Stimulated activated naive CD8-positive, alpha-beta T cell treated with anti-CD3 and anti-CD28 coated beads, Interleukin-15, amount 100 ng/mL, for 72 hours (primary cell): ENCODE measurements at regions not wholly inside any gene's neighbourhood (a gene's known extent, or its start where the extent isn't known, plus 50 kb on each side); places are given as distances from the start of the nearest gene placed in this dataset.
"Not testable (repeated sequence)": the region's sequence is repeated elsewhere in the genome, so short reads cannot be mapped to it uniquely, and the experiment has no call there.

Experiments
- ATAC-seq: fragments of 150-1000 bp; cut with Tn5 transposase; 2 replicates; pipeline ENCODE4 v1.10.0; 2021; ENCODE audit warnings: mild to moderate bottlenecking, moderate library complexity
- DNase-seq, 2 donors: peaks; one replicate each; pipeline ENCODE4 v3.0.0; 2021 to 2022
- H3K27ac Mint-ChIP-seq, 2 donors: one replicate each; pipeline ENCODE4 v1.8.0; 2022; ENCODE audit warnings: mild to moderate bottlenecking in 2 of 2, mixed read lengths in 2 of 2, moderate library complexity in 2 of 2
- H3K27me3 Mint-ChIP-seq: one replicate; pipeline ENCODE4 v1.8.0; 2022; ENCODE audit warnings: mixed read lengths
- H3K4me1 Mint-ChIP-seq: one replicate; pipeline ENCODE4 v1.8.0; 2022; ENCODE audit warnings: mild to moderate bottlenecking, mixed read lengths
- H3K4me3 Mint-ChIP-seq, 2 donors: one replicate each; pipeline ENCODE4 v1.8.0; 2022; ENCODE audit warnings: mild to moderate bottlenecking in 2 of 2, mixed read lengths in 2 of 2, moderate library complexity in 1 of 2
- H3K9me3 Mint-ChIP-seq, 2 donors: one replicate each; pipeline ENCODE4 v1.8.0; 2022; ENCODE audit warnings: mixed read lengths in 2 of 2

GRCh38 chr2:181803903-181804799, 87.4 kb upstream of the ITPRID2 start:
- not testable (repeated sequence) for H3K4me1 Mint-ChIP-seq, H3K27ac Mint-ChIP-seq, H3K4me3 Mint-ChIP-seq, DNase-seq, H3K27me3 Mint-ChIP-seq, ATAC-seq
- peaks cover 14 to 15% of the 10 kb centered on the region in 2 donors for H3K9me3 Mint-ChIP-seq

GRCh38 chr2:181805228-181806038, 86.1 kb upstream of the ITPRID2 start:
- no peaks in the 10 kb centered on the region for H3K27me3 Mint-ChIP-seq
- DNase-seq = no peak
- no peak for ATAC-seq

GRCh38 chr2:181806039-181806392, 85.5 kb upstream of the ITPRID2 start:
- Mint-ChIP-seq H3K4me1 (peaks cover 5% of the 10 kb centered on the region), H3K9me3 (peaks cover 14 to 15% of the 10 kb centered on the region in 2 donors)

More at GRCh38 chr2:181805228-181806038, 86.1 kb upstream of the ITPRID2 start:
- no peaks in the 10 kb centered on the region for H3K4me1 Mint-ChIP-seq
- no peak overlapping the region for H3K27ac Mint-ChIP-seq
- no peak overlapping the region for H3K4me3 Mint-ChIP-seq
- peaks cover 14 to 15% of the 10 kb centered on the region in 2 donors for H3K9me3 Mint-ChIP-seq

GRCh38 chr2:181807526-181807925, 84.0 kb upstream of the ITPRID2 start:
- no peak for DNase-seq
- peaks cover 7% of the 10 kb centered on the region for H3K4me1 Mint-ChIP-seq
- no peaks in the 10 kb centered on the region for H3K27me3 Mint-ChIP-seq
- peaks cover 8 to 9% of the 10 kb centered on the region in 2 donors for H3K9me3 Mint-ChIP-seq
- ATAC-seq = no peak
- no peak overlapping the region for H3K27ac Mint-ChIP-seq
- no peak overlapping the region for H3K4me3 Mint-ChIP-seq

More at GRCh38 chr2:181806039-181806392, 85.5 kb upstream of the ITPRID2 start:
- no peak overlapping the region for H3K27ac Mint-ChIP-seq
- H3K27me3 Mint-ChIP-seq = no peaks in the 10 kb centered on the region
- DNase-seq = no peak
- ATAC-seq = no peak
- no peak overlapping the region for H3K4me3 Mint-ChIP-seq

GRCh38 chr2:181810823-181811695, 80.5 kb upstream of the ITPRID2 start:
- H3K27ac Mint-ChIP-seq = no peak overlapping the region
- H3K27me3 Mint-ChIP-seq = no peaks in the 10 kb centered on the region
- peaks cover 7% of the 10 kb centered on the region for H3K4me1 Mint-ChIP-seq
- no peak for DNase-seq
- H3K4me3 Mint-ChIP-seq = no peak overlapping the region
- peaks cover 0 to 7% of the 10 kb centered on the region in 2 donors for H3K9me3 Mint-ChIP-seq
- ATAC-seq = no peak

- peaks cover 7% of the 10 kb centered on the region for H3K4me1 Mint-ChIP-seq
- H3K4me3 Mint-ChIP-seq = no peak overlapping the region
- H3K27ac Mint-ChIP-seq = no peak overlapping the region
- no peak for ATAC-seq
- DNase-seq = no peak
- H3K27me3 Mint-ChIP-seq = no peaks in the 10 kb centered on the region
- H3K9me3 Mint-ChIP-seq = peaks cover 0 to 7% of the 10 kb centered on the region in 2 donors
Measured at GRCh38 chr2:181812106-181812743, 79.3 kb upstream of the ITPRID2 start.

- DNase-seq = no peak
- peaks cover 7% of the 10 kb centered on the region for H3K4me1 Mint-ChIP-seq
- peaks cover 0 to 7% of the 10 kb centered on the region in 2 donors for H3K9me3 Mint-ChIP-seq
- no peaks in the 10 kb centered on the region for H3K27me3 Mint-ChIP-seq
- no peak overlapping the region for H3K4me3 Mint-ChIP-seq
- no peak for ATAC-seq
- H3K27ac Mint-ChIP-seq = no peak overlapping the region
Measured at GRCh38 chr2:181814057-181814491, 77.5 kb upstream of the ITPRID2 start.

- peaks cover 0 to 7% of the 10 kb centered on the region in 2 donors for H3K9me3 Mint-ChIP-seq
- H3K4me3 Mint-ChIP-seq = no peak overlapping the region
- DNase-seq = no peak
- H3K4me1 Mint-ChIP-seq = no peaks in the 10 kb centered on the region
- no peak for ATAC-seq
- no peaks in the 10 kb centered on the region for H3K27me3 Mint-ChIP-seq
- H3K27ac Mint-ChIP-seq = no peak overlapping the region
Measured at GRCh38 chr2:181817509-181817908, 74.0 kb upstream of the ITPRID2 start.

GRCh38 chr2:181818058-181818680, 73.4 kb upstream of the ITPRID2 start:
- ATAC-seq (no peak), DNase-seq (no peak)
- Mint-ChIP-seq H3K27ac (no peak overlapping the region), H3K27me3 (no peaks in the 10 kb centered on the region), H3K4me1 (no peaks in the 10 kb centered on the region), H3K9me3 (peaks cover 0 to 5% of the 10 kb centered on the region in 2 donors), H3K4me3 (no peak overlapping the region)

GRCh38 chr2:181818840-181819239, 72.7 kb upstream of the ITPRID2 start:
- DNase-seq (no peak), ATAC-seq (no peak)
- Mint-ChIP-seq H3K4me1 (no peaks in the 10 kb centered on the region), H3K27ac (no peak overlapping the region), H3K4me3 (no peak overlapping the region), H3K9me3 (no peaks in the 10 kb centered on the region), H3K27me3 (no peaks in the 10 kb centered on the region)

GRCh38 chr2:181821049-181821448, 70.5 kb upstream of the ITPRID2 start:
- H3K27me3 Mint-ChIP-seq = no peaks in the 10 kb centered on the region
- no peak overlapping the region for H3K27ac Mint-ChIP-seq
- no peaks in the 10 kb centered on the region for H3K9me3 Mint-ChIP-seq
- no peak for ATAC-seq
- H3K4me3 Mint-ChIP-seq = no peak overlapping the region
- no peak for DNase-seq
- no peaks in the 10 kb centered on the region for H3K4me1 Mint-ChIP-seq

GRCh38 chr2:181822097-181822496, 69.4 kb upstream of the ITPRID2 start:
- no peaks in the 10 kb centered on the region for H3K27me3 Mint-ChIP-seq
- no peak overlapping the region for H3K4me3 Mint-ChIP-seq
- H3K4me1 Mint-ChIP-seq = no peaks in the 10 kb centered on the region
- ATAC-seq = no peak
- H3K27ac Mint-ChIP-seq = no peak overlapping the region
- no peaks in the 10 kb centered on the region for H3K9me3 Mint-ChIP-seq
- no peak for DNase-seq

GRCh38 chr2:181823405-181823804, 68.1 kb upstream of the ITPRID2 start:
- Mint-ChIP-seq H3K27ac (no peak overlapping the region), H3K9me3 (no peaks in the 10 kb centered on the region), H3K4me3 (no peak overlapping the region), H3K4me1 (no peaks in the 10 kb centered on the region), H3K27me3 (no peaks in the 10 kb centered on the region)
- DNase-seq (no peak), ATAC-seq (no peak)

GRCh38 chr2:181828122-181828705, 63.3 kb upstream of the ITPRID2 start:
- no peaks in the 10 kb centered on the region for H3K9me3 Mint-ChIP-seq
- DNase-seq = no peak

More at GRCh38 chr2:181828122-181828705, 63.3 kb upstream of the ITPRID2 start:
- H3K27me3 Mint-ChIP-seq = peaks cover 9% of the 10 kb centered on the region
- ATAC-seq = no peak
- no peak overlapping the region for H3K4me3 Mint-ChIP-seq
- peak overlapping the region in 1 of 2 donors; percentile 84 for H3K27ac Mint-ChIP-seq
- no peaks in the 10 kb centered on the region for H3K4me1 Mint-ChIP-seq
